ENCODE measurements at regions not wholly inside any gene's neighbourhood (a gene's known extent, or its start where the extent isn't known, plus 50 kb on each side); places are given as distances from the start of the nearest gene placed in this dataset.
"Not testable (repeated sequence)": the region's sequence is repeated elsewhere in the genome, so short reads cannot be mapped to it uniquely, and the experiment has no call there.

DNA sequence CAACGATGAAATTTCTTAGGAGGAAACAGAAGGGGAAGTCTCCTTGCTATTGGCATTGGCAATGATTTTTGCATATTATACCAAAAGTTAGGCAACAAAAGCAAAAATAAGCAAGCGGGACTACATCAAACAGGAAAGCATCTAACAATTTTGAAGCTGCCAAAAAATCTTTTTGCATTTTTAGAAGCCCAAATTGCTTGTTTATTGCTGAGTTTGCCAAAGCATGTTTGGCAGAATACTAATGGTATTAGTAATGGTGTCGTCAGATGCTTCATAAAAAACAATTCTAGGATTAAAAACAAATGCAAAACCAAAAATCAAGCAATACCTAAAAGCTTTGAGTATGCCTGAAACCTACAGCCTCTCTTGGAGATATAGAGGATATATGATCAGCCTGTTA, 80.0 kb downstream of the GALR1 start:
- DNase-seq (ENCODE audit: low read depth in 2 of 2, low spot score in 1 of 2), result no peak

GRCh38 chr18:77334876-77335275, 85.2 kb downstream of the GALR1 start:
- no peak for DNase-seq (ENCODE audit: low read depth in 2 of 2, low spot score in 1 of 2)

DNA sequence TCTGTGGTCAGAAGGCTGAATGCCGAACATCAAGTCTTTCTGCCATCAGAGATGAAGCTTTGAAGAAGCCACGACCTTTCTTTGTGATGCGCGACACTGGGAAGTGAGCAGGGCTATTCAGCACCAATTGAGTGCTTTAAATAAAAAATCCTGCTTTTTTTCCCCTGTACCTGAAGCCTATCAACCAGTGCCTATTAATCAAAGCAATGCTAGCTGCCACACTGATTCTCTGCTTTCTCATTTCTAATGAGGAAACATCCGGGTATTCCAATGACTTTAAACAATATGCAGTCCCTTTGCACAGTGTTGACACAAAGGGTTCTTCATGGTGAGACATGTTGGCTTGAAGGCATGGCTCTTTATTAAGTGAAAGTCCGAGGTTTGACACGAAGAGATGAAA, 88.0 kb downstream of the GALR1 start:
- no peak for DNase-seq (ENCODE audit: low read depth in 2 of 2, low spot score in 1 of 2)

DNA sequence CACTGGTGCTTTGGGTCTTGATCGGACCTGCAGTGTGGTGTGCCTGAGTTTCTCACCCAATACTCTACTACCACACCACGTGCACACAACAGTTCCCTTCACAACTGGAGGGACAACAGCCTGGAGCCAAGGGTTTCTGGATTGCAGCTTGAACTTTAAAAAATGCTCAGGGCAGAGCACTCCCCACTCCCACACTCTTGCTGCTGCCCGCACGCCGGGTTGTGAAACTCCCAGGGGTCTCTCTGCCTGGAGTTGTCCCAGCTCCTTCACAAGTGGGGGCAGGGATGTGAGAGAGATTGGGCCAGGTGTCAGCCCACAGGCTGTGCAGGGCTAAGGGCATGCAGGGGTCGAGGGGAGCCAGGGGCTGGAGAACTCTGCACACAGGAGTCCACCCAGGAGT, 89.4 kb downstream of the GALR1 start:
- no peak for DNase-seq (ENCODE audit: low read depth in 2 of 2, low spot score in 1 of 2)

- no peak for DNase-seq (ENCODE audit: low read depth in 2 of 2, low spot score in 1 of 2)
These were observed 90.0 kb downstream of the GALR1 start for GRCh38 chr18:77339623-77340022.

GRCh38 chr18:77340815-77341214, 91.2 kb downstream of the GALR1 start:
- DNase-seq (ENCODE audit: low read depth in 2 of 2, low spot score in 1 of 2), result no peak

- DNase-seq (ENCODE audit: low read depth in 2 of 2, low spot score in 1 of 2), result no peak
These were observed 92.1 kb downstream of the GALR1 start for GRCh38 chr18:77341527-77342325.

DNA sequence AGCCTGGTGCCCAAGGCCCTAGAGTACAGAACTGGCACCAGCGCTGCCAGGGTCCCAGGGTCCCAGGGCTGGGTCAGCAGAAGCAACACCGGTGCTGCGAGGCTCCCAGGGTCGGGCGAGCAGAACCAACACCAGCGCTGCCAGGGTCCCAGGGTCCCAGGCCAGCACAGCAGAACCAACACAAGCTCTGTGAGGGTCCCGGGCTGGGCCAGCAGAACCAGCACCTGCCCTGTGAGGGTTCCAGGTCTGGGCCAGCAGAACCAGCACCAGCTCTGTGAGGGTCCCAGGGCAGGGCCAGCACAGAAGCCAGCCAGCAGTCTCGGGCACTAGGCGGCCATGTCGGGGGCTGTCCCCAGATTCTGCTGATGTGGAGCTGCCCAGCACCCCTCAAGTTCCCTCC, 93.1 kb downstream of the GALR1 start:
- DNase-seq (ENCODE audit: low read depth in 2 of 2, low spot score in 1 of 2), result no peak

GRCh38 chr18:77343846-77344510, 94.3 kb downstream of the GALR1 start:
- DNase-seq (ENCODE audit: low read depth in 2 of 2, low spot score in 1 of 2), result no peak

- DNase-seq (ENCODE audit: low read depth in 2 of 2, low spot score in 1 of 2), result no peak
These were observed 95.3 kb downstream of the GALR1 start for GRCh38 chr18:77344786-77345500.

DNA sequence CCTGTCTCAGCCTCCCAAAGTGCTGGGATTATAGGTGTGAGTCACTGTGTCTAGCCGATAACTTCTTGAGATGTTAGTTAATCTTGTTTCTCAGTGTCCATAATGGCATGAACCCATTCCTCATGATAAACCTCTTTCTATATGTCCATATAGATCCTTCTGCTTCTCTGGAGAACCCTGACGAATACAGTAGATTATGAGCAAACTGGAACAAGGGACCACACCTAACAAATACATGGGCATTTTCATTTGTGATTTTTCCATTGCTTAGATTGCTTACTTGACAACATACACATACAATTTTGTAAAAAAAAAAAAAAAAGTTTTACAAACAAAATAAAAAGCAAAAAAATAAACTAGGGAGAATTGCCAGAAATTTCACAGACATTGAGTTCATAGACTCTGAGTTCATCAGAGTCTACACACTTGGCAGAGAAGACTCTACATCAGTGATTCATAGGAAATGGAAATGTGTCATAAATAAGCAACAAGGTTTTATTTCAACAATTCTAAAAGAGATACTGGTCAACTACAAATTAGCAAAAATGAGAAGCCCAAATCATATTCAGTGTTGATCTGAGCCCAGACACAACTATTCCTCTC, 96.7 kb downstream of the GALR1 start:
- no peak for DNase-seq (ENCODE audit: low read depth in 2 of 2, low spot score in 1 of 2)

GRCh38 chr18:77353349-77353748, 103.7 kb downstream of the GALR1 start:
- DNase-seq (ENCODE audit: low read depth in 2 of 2, low spot score in 1 of 2), result not testable (repeated sequence)

DNA sequence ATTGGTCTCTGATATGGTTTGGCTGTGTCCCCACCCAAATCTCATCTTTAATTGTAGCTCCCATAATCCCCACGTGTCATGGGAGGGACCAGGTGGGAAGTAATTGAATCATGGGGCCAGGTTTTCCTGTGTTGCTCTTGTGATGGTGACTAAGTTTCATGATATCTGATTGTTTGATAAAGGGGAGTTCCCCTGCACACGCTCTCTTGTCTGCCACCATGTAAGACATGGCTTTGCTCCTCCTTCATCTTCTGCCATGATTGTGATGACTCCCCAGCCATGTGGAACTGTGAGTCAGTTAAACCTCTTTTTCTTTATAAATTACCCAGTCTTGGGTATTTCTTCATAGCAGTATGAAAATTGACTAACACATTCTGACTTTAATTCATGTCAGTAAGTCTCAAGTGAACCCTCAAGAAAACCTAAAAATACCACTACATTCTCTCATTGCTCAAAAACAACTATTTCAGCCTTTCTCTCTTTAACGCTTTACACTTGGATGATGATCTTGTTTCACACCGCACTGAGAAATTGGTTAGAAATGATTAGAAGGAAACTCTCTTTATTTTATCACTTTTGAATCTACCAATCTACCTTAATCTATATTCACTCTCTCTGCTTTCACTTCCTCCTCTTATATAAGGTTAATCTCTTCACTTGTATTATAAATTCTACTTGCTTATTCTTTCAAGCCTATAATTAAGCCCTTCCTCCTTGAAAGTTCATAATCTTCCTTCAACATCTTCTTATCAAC, 110.1 kb downstream of the GALR1 start:
- DNase-seq (ENCODE audit: low read depth in 2 of 2, low spot score in 1 of 2), result no peak

GRCh38 chr18:77360315-77361190, 110.9 kb downstream of the GALR1 start:
- no peak for DNase-seq (ENCODE audit: low read depth in 2 of 2, low spot score in 1 of 2)

DNA sequence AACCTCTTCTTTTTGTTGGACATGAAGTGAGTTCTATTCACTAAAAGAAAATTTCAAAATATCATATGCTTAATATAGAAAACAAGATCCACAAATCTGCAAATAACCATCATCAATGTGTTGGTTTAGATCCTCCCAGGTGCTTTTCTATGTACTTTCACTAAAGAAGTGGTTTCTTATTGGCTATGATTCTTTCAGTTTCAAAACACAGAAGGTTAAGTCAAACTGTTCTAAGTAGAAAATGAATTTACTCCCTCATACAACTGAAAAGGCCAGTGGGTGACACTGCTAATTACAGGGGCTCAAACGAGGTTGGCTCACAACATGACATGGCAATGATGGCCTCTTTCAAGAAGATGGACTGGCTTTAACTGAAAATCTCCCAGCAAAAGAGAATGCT, 111.7 kb downstream of the GALR1 start:
- DNase-seq (ENCODE audit: low read depth in 2 of 2, low spot score in 1 of 2), result no peak

DNA sequence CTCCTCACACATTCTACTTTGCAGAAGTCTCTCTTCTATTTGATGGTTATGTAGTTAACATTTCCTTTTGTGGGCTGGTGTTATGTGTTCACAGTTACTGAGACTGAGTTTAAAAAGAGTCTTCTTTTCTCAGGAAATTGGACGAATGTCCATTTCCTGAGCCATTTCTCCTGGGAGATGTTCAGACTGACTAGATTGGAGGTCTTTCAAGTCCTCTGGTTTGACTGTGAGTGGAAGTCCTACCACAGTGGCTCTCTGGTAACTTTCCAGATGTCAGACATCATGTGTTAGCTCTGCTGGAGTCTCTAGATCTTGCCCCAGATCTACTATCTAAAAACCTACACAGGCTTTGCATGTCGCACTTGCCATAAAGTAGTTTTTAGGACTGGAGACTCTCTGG, 116.0 kb downstream of the GALR1 start:
- DNase-seq (ENCODE audit: low read depth in 2 of 2, low spot score in 1 of 2), result no peak

GRCh38 chr18:77366067-77366719, 116.5 kb downstream of the GALR1 start:
- no peak for DNase-seq (ENCODE audit: low read depth in 2 of 2, low spot score in 1 of 2)

GRCh38 chr18:77366720-77367641, 117.3 kb downstream of the GALR1 start:
- no peak for DNase-seq (ENCODE audit: low read depth in 2 of 2, low spot score in 1 of 2)

All from stimulated activated CD8-positive, alpha-beta memory T cell treated with anti-CD3 and anti-CD28 coated beads, Interleukin-4, amount 100 ng/mL, for 1 hour (primary cell).